HFF-Myc (cell line): ENCODE measurements at regions not wholly inside any gene's neighbourhood (a gene's known extent, or its start where the extent isn't known, plus 50 kb on each side); places are given as distances from the start of the nearest gene placed in this dataset.
"Not testable (repeated sequence)": the region's sequence is repeated elsewhere in the genome, so short reads cannot be mapped to it uniquely, and the experiment has no call there.

ENCODE experiments used
- DNase-seq: peaks from one replicate; pipeline ENCODE4 v3.0.0-alpha.2; 2011; ENCODE audit warnings: low read depth; ENCODE audit errors: extremely low read depth
- H3K4me3 ChIP-seq: replicated peaks from 2 replicates; pipeline ENCODE4 v1.5.1; 2011; ENCODE audit warnings: low read depth, mild to moderate bottlenecking, control low read depth, low read length
- TF ChIP-seq, protein P1 (sequence below): IDR thresholded peaks from 2 replicates; pipeline ENCODE4 v1.5.1; 2012; ENCODE audit warnings: mild to moderate bottlenecking, low read depth, low read length, control low read depth; ENCODE audit errors: missing control alignments

DNA sequence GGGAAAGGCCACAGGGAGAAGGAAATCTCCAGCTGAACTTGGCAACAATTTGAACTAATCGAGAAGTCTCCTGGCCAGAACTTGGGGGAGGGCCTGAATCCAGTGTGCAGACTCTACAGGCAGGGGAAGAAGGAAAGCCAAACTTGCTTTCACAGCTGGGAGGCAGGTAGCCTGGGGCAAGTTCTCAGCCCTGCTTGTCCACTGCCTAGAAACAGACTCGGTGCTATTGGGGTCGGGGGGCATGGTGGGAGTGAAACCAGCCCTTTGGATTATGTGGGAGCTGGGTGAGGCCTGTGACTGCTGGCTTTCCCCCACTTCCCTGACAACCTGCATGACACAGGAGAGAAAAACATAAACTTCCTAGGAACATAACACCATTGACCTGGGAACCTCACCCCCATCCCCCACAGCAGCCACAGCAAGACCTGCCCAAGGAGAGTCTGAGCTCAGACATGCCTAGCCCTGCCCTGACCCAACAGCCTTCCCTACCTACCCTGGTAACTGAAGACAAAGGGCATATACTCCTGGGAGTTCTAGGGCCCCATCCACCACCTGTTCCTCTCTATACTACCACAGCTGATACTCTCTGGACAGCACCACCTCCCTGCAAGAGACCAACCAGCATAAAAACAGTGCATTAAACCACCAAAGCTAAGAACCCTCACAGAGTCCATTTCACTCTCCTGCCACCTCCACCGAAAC, 103.7 kb upstream of the MNS1 start:
- TF ChIP-seq, protein P1, sequence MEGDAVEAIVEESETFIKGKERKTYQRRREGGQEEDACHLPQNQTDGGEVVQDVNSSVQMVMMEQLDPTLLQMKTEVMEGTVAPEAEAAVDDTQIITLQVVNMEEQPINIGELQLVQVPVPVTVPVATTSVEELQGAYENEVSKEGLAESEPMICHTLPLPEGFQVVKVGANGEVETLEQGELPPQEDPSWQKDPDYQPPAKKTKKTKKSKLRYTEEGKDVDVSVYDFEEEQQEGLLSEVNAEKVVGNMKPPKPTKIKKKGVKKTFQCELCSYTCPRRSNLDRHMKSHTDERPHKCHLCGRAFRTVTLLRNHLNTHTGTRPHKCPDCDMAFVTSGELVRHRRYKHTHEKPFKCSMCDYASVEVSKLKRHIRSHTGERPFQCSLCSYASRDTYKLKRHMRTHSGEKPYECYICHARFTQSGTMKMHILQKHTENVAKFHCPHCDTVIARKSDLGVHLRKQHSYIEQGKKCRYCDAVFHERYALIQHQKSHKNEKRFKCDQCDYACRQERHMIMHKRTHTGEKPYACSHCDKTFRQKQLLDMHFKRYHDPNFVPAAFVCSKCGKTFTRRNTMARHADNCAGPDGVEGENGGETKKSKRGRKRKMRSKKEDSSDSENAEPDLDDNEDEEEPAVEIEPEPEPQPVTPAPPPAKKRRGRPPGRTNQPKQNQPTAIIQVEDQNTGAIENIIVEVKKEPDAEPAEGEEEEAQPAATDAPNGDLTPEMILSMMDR = no peak
- DNase-seq = no peak
- no peak overlapping the region for H3K4me3 ChIP-seq

GRCh38 chr15:56557415-56557814, 92.5 kb upstream of the MNS1 start:
- TF ChIP-seq, protein P1 = no peak
- H3K4me3 ChIP-seq = no peak overlapping the region
- DNase-seq = no peak

- TF ChIP-seq, protein P1 = no peak
- DNase-seq = no peak
- no peak overlapping the region for H3K4me3 ChIP-seq
These were observed 88.5 kb upstream of the MNS1 start for GRCh38 chr15:56553486-56553885.

- TF ChIP-seq, protein P1 = no peak
- DNase-seq = no peak
- H3K4me3 ChIP-seq = no peak overlapping the region
These were observed 87.7 kb upstream of the MNS1 start for GRCh38 chr15:56552659-56553058.

DNA sequence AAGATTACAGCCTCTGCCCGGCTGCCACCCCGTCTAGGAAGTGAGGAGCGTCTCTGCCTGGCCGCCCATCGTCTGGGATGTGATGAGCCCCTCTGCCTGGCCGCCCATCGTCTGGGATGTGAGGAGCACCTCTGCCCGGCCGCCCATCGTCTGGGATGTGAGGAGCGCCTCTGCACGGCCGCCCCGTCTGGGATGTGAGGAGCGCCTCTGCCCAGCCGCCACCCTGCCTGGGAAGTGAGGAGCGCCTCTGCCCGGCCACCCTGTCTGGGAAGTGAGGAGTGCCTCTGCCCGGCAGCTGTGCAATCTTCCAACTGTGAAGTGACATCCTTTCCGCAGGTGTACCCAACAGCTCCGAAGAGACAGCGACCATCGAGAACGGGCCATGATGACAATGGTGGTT, 75.6 kb upstream of the MNS1 start:
- not testable (repeated sequence) for DNase-seq, H3K4me3 ChIP-seq

- DNase-seq, H3K4me3 ChIP-seq: not testable (repeated sequence)
These were observed 75.2 kb upstream of the MNS1 start for GRCh38 chr15:56540157-56540556.

GRCh38 chr15:56538901-56539545, 74.1 kb upstream of the MNS1 start:
- no peak overlapping the region for H3K4me3 ChIP-seq
- TF ChIP-seq, protein P1 = no peak
- DNase-seq = no peak

DNA sequence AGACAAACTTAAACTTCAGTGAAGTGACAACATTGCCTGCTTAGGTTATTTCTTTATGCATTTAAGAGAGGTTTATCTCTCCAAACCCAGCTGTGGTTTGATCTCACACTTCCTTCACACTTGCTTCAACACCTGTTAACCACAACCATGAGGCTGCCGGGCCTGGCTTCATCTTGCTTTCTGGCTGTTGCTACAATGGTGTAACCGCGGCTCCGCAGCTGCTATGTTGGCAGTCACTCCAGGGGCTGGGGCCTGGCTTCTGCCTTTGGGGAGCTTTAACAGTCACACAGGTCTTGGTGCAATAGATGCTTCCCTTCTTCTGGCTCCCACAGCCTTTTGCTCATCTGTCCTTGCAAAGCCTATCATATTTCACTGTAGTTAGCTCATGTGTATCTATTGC, 72.9 kb upstream of the MNS1 start:
- DNase-seq = no peak

More for the DNA sequence above, 72.9 kb upstream of the MNS1 start:
- TF ChIP-seq, protein P1 = no peak
- H3K4me3 ChIP-seq = no peak overlapping the region
